ENCODE measurements at regions not wholly inside any gene's neighbourhood (a gene's known extent, or its start where the extent isn't known, plus 50 kb on each side); places are given as distances from the start of the nearest gene placed in this dataset.

- peak; percentile 65 for DNase-seq
- Histone ChIP-seq H3K27me3 (replicated peaks in 1 of 7) (no peaks in the 10 kb centered on the region), H3K27ac (peak overlapping the region in 4 of 8 donors; percentile 16 to 72 (median 42)), H3K4me3 (peak overlapping the region in 1 of 8 donors; percentile 7), H3K4me1 (peaks cover 14 to 74% (median 42%) of the 10 kb centered on the region in 6 donors), H3K9me3 (no peaks in the 10 kb centered on the region), H3K36me3 (no peaks in the 10 kb centered on the region)
- 29 to 43% (median 37%) methylated on average over 6 of the region's 6 CpGs for WGBS, 5 donors
- intact Hi-C loops (cut with DNase I; ENCODE audit: low total_unique reads): no loop called here
- TF ChIP-seq POLR2A (IDR thresholded peaks at IDR 0.05) (no peak), CTCF (IDR thresholded peaks at IDR 0.05 in 8 of 11, conservative IDR thresholded peaks at IDR 0.05 in 3 of 11) (peak in 6 of 11 experiments; percentile 9 to 33 (median 28)), POLR2AphosphoS5 (IDR thresholded peaks at IDR 0.05) (no peak)
These were observed 89.5 kb downstream of the SNX5 start for GRCh38 chr20:17878912-17879602.

- intact Hi-C loops (cut with DNase I; ENCODE audit: low total_unique reads): no loop called here
- Histone ChIP-seq H3K27me3 (replicated peaks in 1 of 7) (no peaks in the 10 kb centered on the region), H3K36me3 (no peaks in the 10 kb centered on the region), H3K27ac (peak overlapping the region in 4 of 8 donors; percentile 16 to 72 (median 42)), H3K9me3 (no peaks in the 10 kb centered on the region), H3K4me1 (peaks cover 14 to 74% (median 46%) of the 10 kb centered on the region in 6 donors), H3K4me3 (no peak overlapping the region)
- no peak for DNase-seq
- TF ChIP-seq POLR2AphosphoS5 (IDR thresholded peaks at IDR 0.05) (no peak), POLR2A (IDR thresholded peaks at IDR 0.05) (no peak), CTCF (IDR thresholded peaks at IDR 0.05 in 8 of 11, conservative IDR thresholded peaks at IDR 0.05 in 3 of 11) (no peak)
- 60 to 76% (median 71%) methylated on average over 18 of the region's 18 CpGs for WGBS, 5 donors
These were observed 90.3 kb downstream of the SNX5 start for GRCh38 chr20:17878069-17878911.

GRCh38 chr20:17875981-17876385, 92.6 kb downstream of the SNX5 start:
- TF ChIP-seq POLR2A (IDR thresholded peaks at IDR 0.05) (no peak), CTCF (IDR thresholded peaks at IDR 0.05 in 8 of 11, conservative IDR thresholded peaks at IDR 0.05 in 3 of 11) (no peak), POLR2AphosphoS5 (IDR thresholded peaks at IDR 0.05) (no peak)
- intact Hi-C loops (cut with DNase I; ENCODE audit: low total_unique reads): no loop called here
- Histone ChIP-seq H3K27me3 (replicated peaks in 1 of 7) (no peaks in the 10 kb centered on the region), H3K4me1 (peaks cover 14 to 81% (median 50%) of the 10 kb centered on the region in 6 donors), H3K27ac (peak overlapping the region in 1 of 8 donors; percentile 10), H3K9me3 (no peaks in the 10 kb centered on the region), H3K4me3 (no peak overlapping the region), H3K36me3 (no peaks in the 10 kb centered on the region)
- 60 to 69% (median 62%) methylated on average over 9 to 10 of the region's 10 CpGs for WGBS, 5 donors
- DNase-seq: no peak
